CD4-positive, alpha-beta T cell (primary cell): ENCODE measurements at regions not wholly inside any gene's neighbourhood (a gene's known extent, or its start where the extent isn't known, plus 50 kb on each side); places are given as distances from the start of the nearest gene placed in this dataset.

Source experiments
- ATAC-seq: fragments of 200-7000 bp; cut with Tn5 transposase; one replicate; pipeline ENCODE4 v1.10.0; 2022; ENCODE audit warnings: mild to moderate bottlenecking; ENCODE audit not compliant: poor library complexity
- CTCF ChIA-PET: fragments of 350-600 bp; sonication (Branson Sonifier 250); formaldehyde crosslinking; loops from one replicate; lab custom pipeline; 2021; ENCODE audit warnings: antibody characterized with exemption, inconsistent platforms; lab: Charles Lee
- POLR2A ChIA-PET: fragments of 350-600 bp; sonication (Branson Sonifier 250); formaldehyde crosslinking; loops from one replicate; lab custom pipeline; 2021; ENCODE audit warnings: antibody characterized with exemption, inconsistent platforms; lab: Charles Lee
- DNase-seq, 14 experiments: peaks; one replicate each; pipeline ENCODE4 v3.0.0-alpha.2; 2013 to 2020; ENCODE audit warnings: mixed read lengths in 2 of 14
- H3K27ac ChIP-seq, 2 donors: one replicate each; pipeline versions ENCODE4 v1.5.1 to v1.7.0; 2013; ENCODE audit warnings: low read length in 2 of 2, low read depth in 1 of 2, mild to moderate bottlenecking in 1 of 2
- H3K27me3 ChIP-seq, 2 experiments: 1 replicate in 1 of 2; 2 replicates in 1 of 2; pipeline versions ENCODE4 v1.6.1 to v1.7.0; 2013; ENCODE audit warnings: low read length in 2 of 2, control low read depth in 1 of 2, mild to moderate bottlenecking in 1 of 2, moderate library complexity in 1 of 2; ENCODE audit not compliant: insufficient read depth in 2 of 2, control insufficient read depth in 1 of 2
- H3K36me3 ChIP-seq: one replicate; pipeline ENCODE4 v1.6.1; 2013; ENCODE audit warnings: low read length, control low read depth; ENCODE audit not compliant: insufficient read depth
- H3K4me1 ChIP-seq: one replicate; pipeline ENCODE4 v1.6.1; 2013; ENCODE audit warnings: low read length, control low read depth; ENCODE audit not compliant: insufficient read depth
- H3K4me3 ChIP-seq: one replicate; pipeline ENCODE4 v1.5.1; 2013; ENCODE audit warnings: mild to moderate bottlenecking, low read length, moderate library complexity
- H3K9me3 ChIP-seq, 2 experiments: 1 replicate in 1 of 2; 2 replicates in 1 of 2; pipeline versions ENCODE4 v1.6.1 to v1.7.0; 2013; ENCODE audit warnings: low read length in 2 of 2, mild to moderate bottlenecking in 2 of 2, control low read depth in 1 of 2, moderate library complexity in 1 of 2; ENCODE audit not compliant: control insufficient read depth in 1 of 2, insufficient read depth in 1 of 2
- H3K27ac Mint-ChIP-seq: one replicate; pipeline ENCODE4 v1.8.0; 2020; ENCODE audit warnings: mixed read lengths
- H3K27me3 Mint-ChIP-seq: one replicate; pipeline ENCODE4 v1.8.0; 2021; ENCODE audit warnings: mixed read lengths
- H3K36me3 Mint-ChIP-seq: one replicate; pipeline ENCODE4 v1.8.0; 2021; ENCODE audit warnings: low read depth, mixed read lengths
- H3K4me1 Mint-ChIP-seq: one replicate; pipeline ENCODE4 v1.8.0; 2021; ENCODE audit warnings: low read depth, mixed read lengths
- H3K4me3 Mint-ChIP-seq: one replicate; pipeline ENCODE4 v1.8.0; 2020; ENCODE audit warnings: mild to moderate bottlenecking, mixed read lengths
- H3K9me3 Mint-ChIP-seq: one replicate; pipeline ENCODE4 v1.8.0; 2020; ENCODE audit warnings: mixed read lengths
- CTCF ChIP-seq: fragments of 200-600 bp; IDR thresholded peaks from one replicate; pipeline ENCODE4 v1.8.0; 2022; ENCODE audit warnings: antibody characterized with exemption, mild to moderate bottlenecking
- intact Hi-C, 2 experiments: fragments of 100-400 bp; cut with DNase I in 1 of 2; cut with micrococcal nuclease in 1 of 2; formaldehyde crosslinking; loops; one replicate each; pipeline versions ENCODE4 v1.15.1 to v1.9.0; 2023 to 2025; cut with DNase I, micrococcal nuclease

GRCh38 chr5:62044989-62045388 is 261.0 kb upstream of the KIF2A start:
- no peak overlapping the region for H3K4me3 Mint-ChIP-seq
- H3K4me1 Mint-ChIP-seq = no peaks in the 10 kb centered on the region
- Histone ChIP-seq H3K4me1 (no peaks in the 10 kb centered on the region), H3K27me3 (no peaks in the 10 kb centered on the region), H3K9me3 (no peaks in the 10 kb centered on the region), H3K36me3 (no peaks in the 10 kb centered on the region), H3K27ac (no peak overlapping the region), H3K4me3 (no peak overlapping the region)
- no peaks in the 10 kb centered on the region for H3K36me3 Mint-ChIP-seq
- peaks cover 10% of the 10 kb centered on the region for H3K27me3 Mint-ChIP-seq
- POLR2A ChIA-PET = no interaction called here
- DNase-seq (no peak), ATAC-seq (no peak)
- CTCF ChIA-PET = no interaction called here
- no peak for TF ChIP-seq CTCF
- intact Hi-C loops = no loop called here
- H3K9me3 Mint-ChIP-seq = peaks cover 17% of the 10 kb centered on the region
- no peak overlapping the region for H3K27ac Mint-ChIP-seq

GRCh38 chr5:62046191-62046590 is 259.8 kb upstream of the KIF2A start:
- ChIA-PET CTCF (no interaction called here), POLR2A (no interaction called here)
- Histone ChIP-seq H3K9me3 (no peaks in the 10 kb centered on the region), H3K27ac (no peak overlapping the region), H3K27me3 (no peaks in the 10 kb centered on the region), H3K4me1 (no peaks in the 10 kb centered on the region), H3K4me3 (no peak overlapping the region), H3K36me3 (no peaks in the 10 kb centered on the region)
- intact Hi-C loops = no loop called here
- no peak for DNase-seq
- no peak for ATAC-seq
- Mint-ChIP-seq H3K4me1 (no peaks in the 10 kb centered on the region), H3K27me3 (peaks cover 17% of the 10 kb centered on the region), H3K4me3 (no peak overlapping the region), H3K36me3 (no peaks in the 10 kb centered on the region), H3K9me3 (peaks cover 19% of the 10 kb centered on the region), H3K27ac (no peak overlapping the region)
- TF ChIP-seq CTCF = no peak

- POLR2A ChIA-PET = no interaction called here
- no peak for TF ChIP-seq CTCF
Measured at GRCh38 chr5:62051747-62052146, 254.3 kb upstream of the KIF2A start.

More at GRCh38 chr5:62051747-62052146, 254.3 kb upstream of the KIF2A start:
- Histone ChIP-seq H3K4me3 (no peak overlapping the region), H3K9me3 (peaks cover 0 to 13% of the 10 kb centered on the region in 2 experiments), H3K4me1 (no peaks in the 10 kb centered on the region), H3K36me3 (no peaks in the 10 kb centered on the region), H3K27ac (no peak overlapping the region), H3K27me3 (no peaks in the 10 kb centered on the region)
- DNase-seq = no peak
- no peak for ATAC-seq
- H3K4me1 Mint-ChIP-seq = no peaks in the 10 kb centered on the region
- H3K4me3 Mint-ChIP-seq = no peak overlapping the region
- CTCF ChIA-PET = no interaction called here
- H3K9me3 Mint-ChIP-seq = peaks cover 14% of the 10 kb centered on the region
- H3K27me3 Mint-ChIP-seq = peaks cover 17% of the 10 kb centered on the region
- no peaks in the 10 kb centered on the region for H3K36me3 Mint-ChIP-seq
- intact Hi-C loops = no loop called here
- H3K27ac Mint-ChIP-seq = no peak overlapping the region
